ENCODE measurements at regions not wholly inside any gene's neighbourhood (a gene's known extent, or its start where the extent isn't known, plus 50 kb on each side); places are given as distances from the start of the nearest gene placed in this dataset.

- no peaks in the 10 kb centered on the region for H3K36me3 ChIP-seq (ENCODE audit: insufficient read depth, low read length, poor library complexity, severe bottlenecking)
- no peaks in the 10 kb centered on the region for H3K27me3 ChIP-seq (replicated peaks; ENCODE audit: insufficient read depth, low read depth, low read length, poor library complexity)
- no peak overlapping the region for H3K27ac ChIP-seq (ENCODE audit: low read depth, low read length, poor library complexity, severe bottlenecking)
- BruUV-seq (replicated peaks) = no TSS peak
- H3K4me1 ChIP-seq (ENCODE audit: insufficient read depth, low read length, poor library complexity, severe bottlenecking) = no peaks in the 10 kb centered on the region
- no peaks in the 10 kb centered on the region for H3K9me3 ChIP-seq (ENCODE audit: low read depth, low read length, poor library complexity, severe bottlenecking)
- ChIA-PET CTCF (no interaction called here), POLR2A (ENCODE audit: low non-redundant PET) (no interaction called here)
- no peak for DNase-seq (ENCODE audit: low spot score)
- no peak overlapping the region for H3K4me3 ChIP-seq (ENCODE audit: low read depth, low read length, poor library complexity, severe bottlenecking)
- intact Hi-C loops (cut with micrococcal nuclease; ENCODE audit: unreplicated experiment) = no loop called here
- TF ChIP-seq CTCF (conservative IDR thresholded peaks at IDR 0.05; ENCODE audit: low read depth, low read length) = no peak
- no peak for TF ChIP-seq EZH2 (IDR thresholded peaks at IDR 0.05; ENCODE audit: borderline replicate concordance, low read depth, low read length, poor library complexity, severe bottlenecking)
Measured at GRCh38 chr9:85114799-85115198, 445.3 kb downstream of the NTRK2 start.

GRCh38 chr9:85112933-85113418 lies 443.4 kb downstream of the NTRK2 start:
- POLR2A ChIA-PET (ENCODE audit: low non-redundant PET) = no interaction called here
- intact Hi-C loops (cut with micrococcal nuclease; ENCODE audit: unreplicated experiment) = no loop called here
- CTCF ChIA-PET = no interaction called here

GRCh38 chr9:85112391-85112790 lies 442.9 kb downstream of the NTRK2 start:
- Histone ChIP-seq H3K4me1 (ENCODE audit: insufficient read depth, low read length, poor library complexity, severe bottlenecking) (no peaks in the 10 kb centered on the region), H3K9me3 (ENCODE audit: low read depth, low read length, poor library complexity, severe bottlenecking) (no peaks in the 10 kb centered on the region), H3K36me3 (ENCODE audit: insufficient read depth, low read length, poor library complexity, severe bottlenecking) (no peaks in the 10 kb centered on the region), H3K27me3 (replicated peaks; ENCODE audit: insufficient read depth, low read depth, low read length, poor library complexity) (peaks cover 6% of the 10 kb centered on the region), H3K27ac (ENCODE audit: low read depth, low read length, poor library complexity, severe bottlenecking) (no peak overlapping the region), H3K4me3 (ENCODE audit: low read depth, low read length, poor library complexity, severe bottlenecking) (no peak overlapping the region)
- no TSS peak for BruUV-seq (replicated peaks)
- POLR2A ChIA-PET (ENCODE audit: low non-redundant PET) = no interaction called here
- intact Hi-C loops (cut with micrococcal nuclease; ENCODE audit: unreplicated experiment) = no loop called here
- CTCF ChIA-PET = no interaction called here
- TF ChIP-seq CTCF (conservative IDR thresholded peaks at IDR 0.05; ENCODE audit: low read depth, low read length) (no peak), EZH2 (IDR thresholded peaks at IDR 0.05; ENCODE audit: borderline replicate concordance, low read depth, low read length, poor library complexity, severe bottlenecking) (no peak)
- no peak for DNase-seq (ENCODE audit: low spot score)

More at GRCh38 chr9:85112933-85113418, 443.4 kb downstream of the NTRK2 start:
- H3K4me1 ChIP-seq (ENCODE audit: insufficient read depth, low read length, poor library complexity, severe bottlenecking) = no peaks in the 10 kb centered on the region
- DNase-seq (ENCODE audit: low spot score) = no peak
- no peak overlapping the region for H3K4me3 ChIP-seq (ENCODE audit: low read depth, low read length, poor library complexity, severe bottlenecking)
- no peaks in the 10 kb centered on the region for H3K9me3 ChIP-seq (ENCODE audit: low read depth, low read length, poor library complexity, severe bottlenecking)
- BruUV-seq (replicated peaks) = no TSS peak
- TF ChIP-seq EZH2 (IDR thresholded peaks at IDR 0.05; ENCODE audit: borderline replicate concordance, low read depth, low read length, poor library complexity, severe bottlenecking) = no peak
- no peak overlapping the region for H3K27ac ChIP-seq (ENCODE audit: low read depth, low read length, poor library complexity, severe bottlenecking)
- no peaks in the 10 kb centered on the region for H3K36me3 ChIP-seq (ENCODE audit: insufficient read depth, low read length, poor library complexity, severe bottlenecking)
- H3K27me3 ChIP-seq (replicated peaks; ENCODE audit: insufficient read depth, low read depth, low read length, poor library complexity) = peaks cover 6% of the 10 kb centered on the region

- Histone ChIP-seq H3K4me3 (ENCODE audit: low read depth, low read length, poor library complexity, severe bottlenecking) (no peak overlapping the region), H3K4me1 (ENCODE audit: insufficient read depth, low read length, poor library complexity, severe bottlenecking) (no peaks in the 10 kb centered on the region), H3K27ac (ENCODE audit: low read depth, low read length, poor library complexity, severe bottlenecking) (no peak overlapping the region), H3K27me3 (replicated peaks; ENCODE audit: insufficient read depth, low read depth, low read length, poor library complexity) (peaks cover 12% of the 10 kb centered on the region), H3K36me3 (ENCODE audit: insufficient read depth, low read length, poor library complexity, severe bottlenecking) (no peaks in the 10 kb centered on the region), H3K9me3 (ENCODE audit: low read depth, low read length, poor library complexity, severe bottlenecking) (no peaks in the 10 kb centered on the region)
- no peak for DNase-seq (ENCODE audit: low spot score)
- no peak for TF ChIP-seq CTCF (conservative IDR thresholded peaks at IDR 0.05; ENCODE audit: low read depth, low read length)
- no peak for TF ChIP-seq EZH2 (IDR thresholded peaks at IDR 0.05; ENCODE audit: borderline replicate concordance, low read depth, low read length, poor library complexity, severe bottlenecking)
- CTCF ChIA-PET = no interaction called here
- no TSS peak for BruUV-seq (replicated peaks)
- POLR2A ChIA-PET (ENCODE audit: low non-redundant PET) = no interaction called here
- intact Hi-C loops (cut with micrococcal nuclease; ENCODE audit: unreplicated experiment) = no loop called here
Measured at GRCh38 chr9:85108746-85109145, 439.2 kb downstream of the NTRK2 start.
